ENCODE measurements at regions not wholly inside any gene's neighbourhood (a gene's known extent, or its start where the extent isn't known, plus 50 kb on each side); places are given as distances from the start of the nearest gene placed in this dataset.

GRCh38 chr5:118165619-118166018 lies 822.7 kb downstream of the DTWD2 start:
- Histone ChIP-seq H3K4me3 (replicated peaks in 1 of 3; ENCODE audit: insufficient read depth in 1 of 3, low read depth in 1 of 3, low read length in 3 of 3) (no peak overlapping the region), H3K27ac (ENCODE audit: insufficient read depth, low read depth, low read length) (no peak overlapping the region), H3K4me2 (ENCODE audit: insufficient read depth, low read length) (no peak overlapping the region), H3K27me3 (ENCODE audit: control insufficient read depth in 2 of 2, insufficient read depth in 2 of 2, low read length in 2 of 2) (no peaks in the 10 kb centered on the region), H3K79me2 (ENCODE audit: control insufficient read depth, insufficient read depth, low read length) (no peaks in the 10 kb centered on the region), H3K9me3 (replicated peaks; ENCODE audit: control insufficient read depth, insufficient read depth, low read length) (no peaks in the 10 kb centered on the region), H2AFZ (ENCODE audit: low read depth, low read length) (no peak overlapping the region), H4K20me1 (replicated peaks; ENCODE audit: control insufficient read depth, extremely low read depth, insufficient read depth, low read length) (no peaks in the 10 kb centered on the region), H3K9me1 (replicated peaks; ENCODE audit: control insufficient read depth, extremely low read depth, insufficient read depth, low read length) (no peaks in the 10 kb centered on the region), H3K36me3 (ENCODE audit: control insufficient read depth in 2 of 2, extremely low read depth in 1 of 2, insufficient read depth in 2 of 2, low read length in 2 of 2) (no peaks in the 10 kb centered on the region), H3K9ac (replicated peaks; ENCODE audit: extremely low read depth, insufficient read depth, low read length) (no peak overlapping the region), H3K4me1 (ENCODE audit: control insufficient read depth, extremely low read depth, insufficient read depth, low read length) (no peaks in the 10 kb centered on the region)
- dilution Hi-C loops (cut with MboI; ENCODE audit: extremely low pct_ligation_motif_present, low sequenced_read_pairs): no loop called here
- ChIA-PET POLR2A (no interaction called here), CTCF (no interaction called here)
- FAIRE-seq (no peak), DNase-seq (ENCODE audit: low read depth, low spot score) (no peak)
- no peak for TF ChIP-seq CTCF (IDR thresholded peaks at IDR 0.05; ENCODE audit: extremely low read depth in 1 of 2, insufficient read depth in 1 of 2, low read depth in 1 of 2, low read length in 2 of 2)
- TF ChIP-seq MAX (IDR thresholded peaks at IDR 0.05; ENCODE audit: insufficient read depth, insufficient read length): no peak
- TF ChIP-seq GATA2 (IDR thresholded peaks at IDR 0.05; ENCODE audit: insufficient read depth, insufficient read length, low read depth, low read length): no peak
- TF ChIP-seq FOS (IDR thresholded peaks at IDR 0.05; ENCODE audit: borderline replicate concordance, insufficient read depth, low read length): no peak
- intact Hi-C loops (cut with micrococcal nuclease): no loop called here
- no TSS peak for BruUV-seq (replicated peaks)

GRCh38 chr5:118156181-118156580 lies 832.2 kb downstream of the DTWD2 start:
- H3K9me1 ChIP-seq (replicated peaks; ENCODE audit: control insufficient read depth, extremely low read depth, insufficient read depth, low read length): no peaks in the 10 kb centered on the region
- FAIRE-seq: no peak
- H3K27ac ChIP-seq (ENCODE audit: insufficient read depth, low read depth, low read length): no peak overlapping the region
- H3K4me1 ChIP-seq (ENCODE audit: control insufficient read depth, extremely low read depth, insufficient read depth, low read length): no peaks in the 10 kb centered on the region
- no peaks in the 10 kb centered on the region for H3K79me2 ChIP-seq (ENCODE audit: control insufficient read depth, insufficient read depth, low read length)
- no peaks in the 10 kb centered on the region for H4K20me1 ChIP-seq (replicated peaks; ENCODE audit: control insufficient read depth, extremely low read depth, insufficient read depth, low read length)
- dilution Hi-C loops (cut with MboI; ENCODE audit: extremely low pct_ligation_motif_present, low sequenced_read_pairs) (no loop called here), intact Hi-C loops (cut with micrococcal nuclease) (no loop called here)
- no peaks in the 10 kb centered on the region for H3K27me3 ChIP-seq (ENCODE audit: control insufficient read depth in 2 of 2, insufficient read depth in 2 of 2, low read length in 2 of 2)
- H3K4me2 ChIP-seq (ENCODE audit: insufficient read depth, low read length): no peak overlapping the region
- ChIA-PET CTCF (no interaction called here), POLR2A (no interaction called here)
- no TSS peak for BruUV-seq (replicated peaks)
- no peak overlapping the region for H3K4me3 ChIP-seq (replicated peaks in 1 of 3; ENCODE audit: insufficient read depth in 1 of 3, low read depth in 1 of 3, low read length in 3 of 3)
- no peak overlapping the region for H3K9ac ChIP-seq (replicated peaks; ENCODE audit: extremely low read depth, insufficient read depth, low read length)
- TF ChIP-seq JUN (IDR thresholded peaks at IDR 0.05; ENCODE audit: borderline replicate concordance, insufficient read depth, insufficient read length, low read depth) (no peak), GATA2 (IDR thresholded peaks at IDR 0.05; ENCODE audit: insufficient read depth, insufficient read length, low read depth, low read length) (no peak), MYC (IDR thresholded peaks at IDR 0.05; ENCODE audit: low read depth, low read length) (no peak), POLR2AphosphoS5 (IDR thresholded peaks at IDR 0.05; ENCODE audit: insufficient read depth, low read depth, low read length) (no peak), MAX (IDR thresholded peaks at IDR 0.05; ENCODE audit: insufficient read depth, insufficient read length) (no peak), CTCF (IDR thresholded peaks at IDR 0.05; ENCODE audit: extremely low read depth in 1 of 2, insufficient read depth in 1 of 2, low read depth in 1 of 2, low read length in 2 of 2) (no peak), EZH2 (IDR thresholded peaks at IDR 0.05; ENCODE audit: borderline replicate concordance, low read depth, low read length, severe bottlenecking) (no peak)
- no peaks in the 10 kb centered on the region for H3K9me3 ChIP-seq (replicated peaks; ENCODE audit: control insufficient read depth, insufficient read depth, low read length)
- no peak overlapping the region for H2AFZ ChIP-seq (ENCODE audit: low read depth, low read length)
- no peaks in the 10 kb centered on the region for H3K36me3 ChIP-seq (ENCODE audit: control insufficient read depth in 2 of 2, extremely low read depth in 1 of 2, insufficient read depth in 2 of 2, low read length in 2 of 2)
- DNase-seq (ENCODE audit: low read depth, low spot score): no peak
